ENCODE measurements at regions not wholly inside any gene's neighbourhood (a gene's known extent, or its start where the extent isn't known, plus 50 kb on each side); places are given as distances from the start of the nearest gene placed in this dataset.

DNA sequence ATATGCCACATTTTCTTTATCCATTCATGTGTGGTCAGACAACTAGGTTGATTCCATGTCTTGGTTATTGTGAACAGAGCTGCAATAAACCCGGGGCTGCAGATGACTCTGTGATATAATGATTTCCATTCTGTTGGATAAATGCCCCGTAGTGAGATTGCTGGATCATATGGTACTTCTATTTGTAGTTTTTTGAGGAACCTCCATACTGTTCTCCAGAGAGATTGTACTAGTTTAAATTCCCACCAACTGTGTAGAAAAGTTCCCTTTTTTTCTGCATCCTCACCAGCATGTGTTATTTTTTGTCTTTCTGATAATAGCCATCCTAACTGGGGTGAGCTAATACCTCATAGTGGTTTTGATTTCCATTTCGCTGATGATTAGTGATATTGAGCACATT is 62.2 kb upstream of the MAP3K4 start:
- Histone ChIP-seq H3K9me1 (ENCODE audit: insufficient read depth, low read length) (peaks cover 3% of the 10 kb centered on the region), H3K27ac (ENCODE audit: insufficient read depth, low read length) (no peak overlapping the region), H3K79me1 (ENCODE audit: low read depth in 1 of 2, low read length in 2 of 2) (no peaks in the 10 kb centered on the region), H3K14ac (replicated peaks; ENCODE audit: low read depth, low read length) (no peak overlapping the region), H3K4me3 (ENCODE audit: insufficient read depth, low read depth, low read length) (no peak overlapping the region), H3K9ac (ENCODE audit: low read depth, low read length) (no peak overlapping the region), H2AK9ac (replicated peaks; ENCODE audit: low read depth, low read length, poor library complexity) (no peak overlapping the region), H3K9me3 (ENCODE audit: control insufficient read depth, insufficient read depth, low read length) (no peaks in the 10 kb centered on the region), H2BK20ac (ENCODE audit: low read depth, low read length) (no peak overlapping the region), H3K56ac (ENCODE audit: extremely low read depth, insufficient read depth, low read length) (no peak overlapping the region), H4K91ac (ENCODE audit: insufficient read depth, low read depth, low read length) (no peak overlapping the region), H3K4ac (ENCODE audit: low read depth, low read length) (no peak overlapping the region), H3K36me3 (ENCODE audit: control insufficient read depth, insufficient read depth, low read length) (no peaks in the 10 kb centered on the region), H2AFZ (replicated peaks; ENCODE audit: low read length, poor library complexity) (no peak overlapping the region), H3K4me1 (ENCODE audit: control insufficient read depth, insufficient read depth, low read length) (no peaks in the 10 kb centered on the region), H3K18ac (ENCODE audit: low read depth, low read length) (no peak overlapping the region), H2AK5ac (ENCODE audit: low read depth, low read length) (no peak overlapping the region), H4K20me1 (ENCODE audit: insufficient read depth, low read length) (no peaks in the 10 kb centered on the region), H3K4me2 (ENCODE audit: low read depth, low read length) (no peak overlapping the region), H4K5ac (ENCODE audit: low read depth, low read length) (no peak overlapping the region), H4K8ac (ENCODE audit: low read depth in 2 of 2, low read length in 2 of 2) (no peak overlapping the region), H3K27me3 (ENCODE audit: control insufficient read depth, insufficient read depth, low read length) (no peaks in the 10 kb centered on the region; the same call in 1 of the 2 replicates), H2BK5ac (ENCODE audit: low read depth, low read length, poor library complexity, severe bottlenecking) (no peak overlapping the region), H3K23ac (ENCODE audit: low read depth, low read length) (no peak overlapping the region), H2BK120ac (ENCODE audit: low read depth, low read length) (no peak overlapping the region), H2BK15ac (ENCODE audit: low read depth, low read length) (no peak overlapping the region)
- in situ Hi-C loops (cut with MboI; ENCODE audit: low sequenced_read_pairs): loop anchor here (10.0 kb wide), 1 partner anchor 405 kb away; no protein-coding TSS in a partner anchor
- no TSS peak for BruUV-seq (replicated peaks)
- no peak for ATAC-seq (ENCODE audit: low read depth)
- intact Hi-C loops (cut with micrococcal nuclease): no loop called here
- ChIA-PET CTCF (interaction anchor here (3.1 to 6.2 kb wide), 2 partner anchors 442 to 444 kb away, joined by 9 to 42 read pairs; no protein-coding TSS in a partner anchor), POLR2A (ENCODE audit: unreplicated experiment) (no interaction called here)
- no peak for TF ChIP-seq CEBPB (IDR thresholded peaks at IDR 0.05; ENCODE audit: low read depth, low read length)
- dilution Hi-C loops (cut with HindIII; ENCODE audit: low sequenced_read_pairs, unreplicated experiment): no loop called here
- no CpG with 5 or more reads among the region's 3 CpGs for WGBS, 2 experiments (ENCODE audit: extremely low coverage in 2 of 2, insufficient read length in 1 of 2)
- no peak for DNase-seq
